H1 (cell line): ENCODE measurements at regions not wholly inside any gene's neighbourhood (a gene's known extent, or its start where the extent isn't known, plus 50 kb on each side); places are given as distances from the start of the nearest gene placed in this dataset.

ENCODE experiments used
- CTCF ChIA-PET: fragments of 300-600 bp; sonication (Branson Sonifier 250); formaldehyde crosslinking; loops from one replicate; lab custom pipeline; 2021; ENCODE audit not compliant: partially characterized antibody; lab: Charles Lee
- POLR2A ChIA-PET: fragments of 300-600 bp; sonication (Branson Sonifier 250); formaldehyde crosslinking; loops from one replicate; lab custom pipeline; 2021; ENCODE audit warnings: inconsistent platforms; ENCODE audit not compliant: partially characterized antibody; lab: Charles Lee
- DNase-seq, 2 experiments: peaks; one replicate each; pipeline versions ENCODE4 v3.0.0 to v3.0.0-alpha.2; 2010 to 2022; ENCODE audit warnings: low spot score in 2 of 2, low read depth in 1 of 2, mixed read lengths in 1 of 2
- FAIRE-seq: peaks from 2 replicates; lab custom pipeline; 2011; peaks lifted over from hg19 to GRCh38; lab: Jason Lieb, UNC
- H2AFZ ChIP-seq: 2 replicates; pipeline ENCODE4 v1.8.1; 2012; ENCODE audit warnings: low read length, inconsistent platforms
- H2AK5ac ChIP-seq: 2 replicates; pipeline ENCODE4 v1.6.1; 2013; ENCODE audit warnings: low read depth, low read length
- H2BK120ac ChIP-seq: replicated peaks from 2 replicates; pipeline ENCODE3; 2013; ENCODE audit warnings: low read depth, low read length, inconsistent platforms
- H2BK12ac ChIP-seq: 2 replicates; pipeline ENCODE4 v1.6.1; 2013; ENCODE audit warnings: low read depth, low read length
- H2BK15ac ChIP-seq: 2 replicates; pipeline ENCODE4 v1.6.1; 2013; ENCODE audit warnings: low read length
- H2BK20ac ChIP-seq: 2 replicates; pipeline ENCODE4 v1.6.1; 2013; ENCODE audit warnings: low read length
- H2BK5ac ChIP-seq: 2 replicates; pipeline ENCODE4 v1.6.1; 2013; ENCODE audit warnings: low read depth, low read length
- H3K14ac ChIP-seq: 2 replicates; pipeline ENCODE4 v1.6.1; 2013; ENCODE audit warnings: inconsistent platforms; ENCODE audit not compliant: insufficient read length
- H3K18ac ChIP-seq: 2 replicates; pipeline ENCODE4 v1.6.1; 2013; ENCODE audit warnings: low read length; ENCODE audit errors: extremely low read depth
- H3K23ac ChIP-seq: 2 replicates; pipeline ENCODE4 v1.6.1; 2013; ENCODE audit warnings: inconsistent platforms; ENCODE audit not compliant: insufficient read length
- H3K23me2 ChIP-seq: 2 replicates; pipeline ENCODE4 v1.6.1; 2013; ENCODE audit warnings: low read depth, low read length
- H3K27ac ChIP-seq: 2 replicates; pipeline ENCODE4 v1.6.1; 2011; ENCODE audit warnings: low read depth, low read length, inconsistent platforms
- H3K27me3 ChIP-seq, 4 experiments: replicated peaks in 1 of 4; 1 replicate in 1 of 4; 2 replicates in 3 of 4; pipeline versions ENCODE4 v1.6.1 to v1.8.1; 2011 to 2013; ENCODE audit warnings: low read length in 3 of 4, mild to moderate bottlenecking in 3 of 4, inconsistent platforms in 2 of 4, mixed read lengths in 2 of 4, moderate library complexity in 1 of 4; ENCODE audit not compliant: control insufficient read depth in 3 of 4, insufficient read depth in 3 of 4; ENCODE audit errors: extremely low read depth in 1 of 4
- H3K36me3 ChIP-seq, 4 experiments: 2 replicates each; pipeline versions ENCODE4 v1.6.1 to v1.8.1; 2011 to 2013; ENCODE audit warnings: mild to moderate bottlenecking in 4 of 4, low read length in 3 of 4, moderate library complexity in 2 of 4, control low read depth in 1 of 4, inconsistent platforms in 1 of 4; ENCODE audit not compliant: insufficient read depth in 4 of 4, control insufficient read depth in 2 of 4
- H3K4ac ChIP-seq: replicated peaks from 2 replicates; pipeline ENCODE3; 2013; ENCODE audit warnings: low read length, low read depth, mixed read lengths, inconsistent platforms; ENCODE audit not compliant: insufficient read length
- H3K4me1 ChIP-seq, 4 experiments: replicated peaks in 1 of 4; 1 replicate in 1 of 4; 2 replicates in 3 of 4; pipeline versions ENCODE4 v1.6.1 to v1.8.1; 2011 to 2013; ENCODE audit warnings: low read length in 3 of 4, inconsistent platforms in 2 of 4, mixed read lengths in 1 of 4; ENCODE audit not compliant: insufficient read depth in 4 of 4, control insufficient read depth in 3 of 4
- H3K4me2 ChIP-seq, 2 experiments: 2 replicates each; pipeline versions ENCODE4 v1.6.1 to v1.8.1; 2011 to 2013; ENCODE audit warnings: low read depth in 2 of 2, low read length in 2 of 2, control low read depth in 1 of 2, inconsistent platforms in 1 of 2, mild to moderate bottlenecking in 1 of 2; ENCODE audit not compliant: insufficient read depth in 1 of 2
- H3K4me3 ChIP-seq, 4 experiments: fragments of 200-600, 300-600 bp in 1 of 4; sonication (generic), shearing (Covaris generic), sonication (Bioruptor Twin) in 1 of 4; 2 replicates each; pipeline versions ENCODE4 v1.5.1 to v1.8.1; 2011 to 2016; ENCODE audit warnings: low read length in 4 of 4, low read depth in 3 of 4, control low read depth in 2 of 4, inconsistent platforms in 2 of 4, mild to moderate bottlenecking in 2 of 4, mixed read lengths in 1 of 4, moderate library complexity in 1 of 4; ENCODE audit not compliant: insufficient read depth in 2 of 4; ENCODE audit errors: extremely low read depth in 1 of 4
- H3K56ac ChIP-seq: replicated peaks from 2 replicates; pipeline ENCODE3; 2013; ENCODE audit warnings: low read depth, mild to moderate bottlenecking, mixed read lengths, low read length, inconsistent platforms; ENCODE audit not compliant: insufficient read length
- H3K79me1 ChIP-seq: 2 replicates; pipeline ENCODE4 v1.6.1; 2013; ENCODE audit warnings: low read depth, low read length, control low read depth
- H3K79me2 ChIP-seq, 2 experiments: 2 replicates each; pipeline versions ENCODE4 v1.6.1 to v1.8.1; 2012 to 2013; ENCODE audit warnings: low read length in 2 of 2, mild to moderate bottlenecking in 2 of 2, inconsistent platforms in 1 of 2; ENCODE audit not compliant: insufficient read depth in 2 of 2, control insufficient read depth in 1 of 2
- H3K9ac ChIP-seq, 4 experiments: replicated peaks in 1 of 4; 1 replicate in 1 of 4; 2 replicates in 3 of 4; pipeline versions ENCODE4 v1.6.1 to v1.8.1; 2011 to 2013; ENCODE audit warnings: low read depth in 3 of 4, low read length in 3 of 4, control low read depth in 2 of 4, mild to moderate bottlenecking in 2 of 4, moderate library complexity in 2 of 4, inconsistent platforms in 1 of 4; ENCODE audit errors: extremely low read depth in 1 of 4
- H3K9me3 ChIP-seq, 2 experiments: 2 replicates each; pipeline versions ENCODE4 v1.6.1 to v1.8.1; 2012 to 2013; ENCODE audit warnings: mild to moderate bottlenecking in 2 of 2, moderate library complexity in 2 of 2, control low read depth in 1 of 2, inconsistent platforms in 1 of 2, low read depth in 1 of 2, low read length in 1 of 2, mixed read lengths in 1 of 2; ENCODE audit not compliant: insufficient read depth in 2 of 2
- H4K20me1 ChIP-seq, 2 experiments: replicated peaks in 1 of 2; 2 replicates each; pipeline versions ENCODE3 to v1.8.1; 2011 to 2013; ENCODE audit warnings: inconsistent platforms in 2 of 2, low read length in 2 of 2, mild to moderate bottlenecking in 1 of 2; ENCODE audit not compliant: insufficient read depth in 2 of 2, control insufficient read depth in 1 of 2
- H4K5ac ChIP-seq: 2 replicates; pipeline ENCODE4 v1.6.1; 2013; ENCODE audit warnings: low read length, low read depth, mixed read lengths, inconsistent platforms; ENCODE audit not compliant: insufficient read length
- H4K8ac ChIP-seq: 2 replicates; pipeline ENCODE4 v1.8.0; 2013; ENCODE audit warnings: mild to moderate bottlenecking, moderate library complexity, low read length, inconsistent platforms; ENCODE audit not compliant: insufficient read depth; ENCODE audit errors: extremely low read depth
- H4K91ac ChIP-seq: replicated peaks from 2 replicates; pipeline ENCODE3; 2013; ENCODE audit warnings: low read length, mixed read lengths, inconsistent platforms; ENCODE audit not compliant: insufficient read length
- BRCA1 ChIP-seq: IDR thresholded peaks from 2 replicates; pipeline ENCODE4 v1.6.1; 2012; ENCODE audit warnings: low read depth, low read length, improper control_type of control experiment
- CEBPB ChIP-seq: IDR thresholded peaks from 2 replicates; pipeline ENCODE4 v1.6.1; 2012; ENCODE audit warnings: low read depth, low read length
- EGR1 ChIP-seq: IDR thresholded peaks from 2 replicates; pipeline ENCODE4 v1.6.1; 2011; ENCODE audit warnings: low read depth, low read length, borderline replicate concordance
- EZH2 ChIP-seq: fragments of 200-600 bp; sonication (generic); IDR thresholded peaks from 2 replicates; pipeline ENCODE4 v1.7.1; 2012; ENCODE audit warnings: low read depth, mild to moderate bottlenecking, moderate library complexity, low read length, inconsistent platforms; ENCODE audit not compliant: severe bottlenecking
- KDM1A ChIP-seq: fragments of 200-600, 300-600 bp; sonication (generic); IDR thresholded peaks from 2 replicates; pipeline ENCODE4 v1.7.1; 2016; ENCODE audit warnings: mild to moderate bottlenecking, low read length, borderline replicate concordance
- POLR2AphosphoS5 ChIP-seq: IDR thresholded peaks from 2 replicates; pipeline ENCODE4 v1.6.1; 2011; ENCODE audit warnings: low read depth, low read length
- RBBP5 ChIP-seq: IDR thresholded peaks from 2 replicates; pipeline ENCODE4 v1.7.1; 2012; ENCODE audit warnings: low read depth, mild to moderate bottlenecking, inconsistent platforms, low read length, moderate library complexity, borderline replicate concordance
- RXRA ChIP-seq: IDR thresholded peaks from 2 replicates; pipeline ENCODE4 v1.6.1; 2011; ENCODE audit warnings: low read depth, mild to moderate bottlenecking, low read length, moderate library complexity; ENCODE audit not compliant: insufficient read depth
- SIX5 ChIP-seq: IDR thresholded peaks from 2 replicates; pipeline ENCODE4 v1.6.1; 2011; ENCODE audit warnings: mild to moderate bottlenecking, low read depth, low read length
- SP4 ChIP-seq: IDR thresholded peaks from 2 replicates; pipeline ENCODE4 v1.6.1; 2012; ENCODE audit warnings: low read length, inconsistent platforms
- TAF7 ChIP-seq: optimal IDR thresholded peaks from 2 replicates; pipeline ENCODE3; 2011; ENCODE audit warnings: low read depth, mild to moderate bottlenecking, inconsistent platforms, low read length, moderate library complexity, borderline replicate concordance
- TBP ChIP-seq: IDR thresholded peaks from 2 replicates; pipeline ENCODE4 v1.6.1; 2011; ENCODE audit warnings: low read depth, low read length, improper control_type of control experiment
- WGBS, 2 experiments: shearing (Covaris generic) in 1 of 2; methylation state at CpG; one replicate each; pipeline versions ENCODE4 v1.1.6 to v1.1.7; 2013 to 2015; ENCODE audit warnings: low lambda C conversion rate in 2 of 2, mixed read lengths in 2 of 2, inconsistent platforms in 1 of 2, low coverage in 1 of 2, missing lambda C conversion rate in 1 of 2; ENCODE audit not compliant: insufficient replicate concordance in 2 of 2, insufficient coverage in 1 of 2, insufficient read length in 1 of 2; ENCODE audit errors: extremely low coverage in 1 of 2, missing lambda C conversion rate in 1 of 2; 5-methylcytosine and 5-hydroxymethylcytosine counted together
- TF ChIP-seq, protein P1 (sequence below): IDR thresholded peaks from 2 replicates; pipeline ENCODE4 v1.6.1; 2012; ENCODE audit warnings: inconsistent platforms
- TF ChIP-seq, protein P2 (sequence below): IDR thresholded peaks from 2 replicates; pipeline ENCODE4 v1.6.1; 2012; ENCODE audit warnings: inconsistent platforms

GRCh38 chr12:4119157-4119761, 154.3 kb upstream of the CCND2 start:
- FAIRE-seq, result no peak
- TF ChIP-seq TBP, result no peak
- no peak for TF ChIP-seq CEBPB
- TF ChIP-seq, protein P1, sequence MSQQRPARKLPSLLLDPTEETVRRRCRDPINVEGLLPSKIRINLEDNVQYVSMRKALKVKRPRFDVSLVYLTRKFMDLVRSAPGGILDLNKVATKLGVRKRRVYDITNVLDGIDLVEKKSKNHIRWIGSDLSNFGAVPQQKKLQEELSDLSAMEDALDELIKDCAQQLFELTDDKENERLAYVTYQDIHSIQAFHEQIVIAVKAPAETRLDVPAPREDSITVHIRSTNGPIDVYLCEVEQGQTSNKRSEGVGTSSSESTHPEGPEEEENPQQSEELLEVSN, result no peak
- TF ChIP-seq BRCA1, result no peak
- TF ChIP-seq EGR1, result no peak
- no peak for TF ChIP-seq TAF7
- no peak for TF ChIP-seq POLR2AphosphoS5
- TF ChIP-seq SIX5, result no peak
- TF ChIP-seq, protein P2, sequence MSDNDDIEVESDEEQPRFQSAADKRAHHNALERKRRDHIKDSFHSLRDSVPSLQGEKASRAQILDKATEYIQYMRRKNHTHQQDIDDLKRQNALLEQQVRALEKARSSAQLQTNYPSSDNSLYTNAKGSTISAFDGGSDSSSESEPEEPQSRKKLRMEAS, result no peak
- no peak for TF ChIP-seq KDM1A
- TF ChIP-seq SP4, result no peak
- TF ChIP-seq RBBP5, result no peak
- no peak for TF ChIP-seq RXRA
- no peak for TF ChIP-seq EZH2

More at GRCh38 chr12:4119157-4119761, 154.3 kb upstream of the CCND2 start:
- H2AK5ac ChIP-seq, result no peak overlapping the region
- H3K4me1 ChIP-seq, result peaks cover 5 to 10% (median 7%) of the 10 kb centered on the region in 4 experiments
- H3K18ac ChIP-seq, result no peak overlapping the region
- DNase-seq, result peak in 1 of 2 experiments; percentile 22
- no peak overlapping the region for H2BK5ac ChIP-seq
- H4K5ac ChIP-seq, result no peak overlapping the region
- no peaks in the 10 kb centered on the region for H3K27me3 ChIP-seq
- no peak overlapping the region for H3K4me2 ChIP-seq
- H2BK120ac ChIP-seq, result no peak overlapping the region
- ChIA-PET POLR2A (interaction anchor here (0.9 to 10.1 kb wide), 2 partner anchors 15 to 158 kb away, joined by 3 to 58 read pairs; no protein-coding TSS in a partner anchor), CTCF (interaction anchor here (0.5 to 6.6 kb wide), 2 partner anchors 12 to 128 kb away, joined by 4 to 44 read pairs; no protein-coding TSS in a partner anchor)
- no peak overlapping the region for H3K56ac ChIP-seq
- H3K23ac ChIP-seq, result no peak overlapping the region
- no peaks in the 10 kb centered on the region for H3K36me3 ChIP-seq
- WGBS, 2 experiments, result 94% methylated on average over 7 of the region's 7 CpGs; no CpG with 5 or more reads in 1 of the 2 experiments
- no peak overlapping the region for H2BK12ac ChIP-seq
- no peaks in the 10 kb centered on the region for H3K9me3 ChIP-seq
- H3K4ac ChIP-seq, result no peak overlapping the region
- no peaks in the 10 kb centered on the region for H4K20me1 ChIP-seq
- no peak overlapping the region for H2BK15ac ChIP-seq
- no peak overlapping the region for H3K27ac ChIP-seq
- H2AFZ ChIP-seq, result no peak overlapping the region
- no peak overlapping the region for H4K91ac ChIP-seq
- no peak overlapping the region for H2BK20ac ChIP-seq
- no peaks in the 10 kb centered on the region for H3K79me1 ChIP-seq
- no peak overlapping the region for H3K14ac ChIP-seq
- H3K79me2 ChIP-seq, result no peaks in the 10 kb centered on the region
- H3K9ac ChIP-seq, result no peak overlapping the region
- peaks cover 1% of the 10 kb centered on the region; the same call in 1 of the 2 replicates for H3K23me2 ChIP-seq
- no peak overlapping the region for H4K8ac ChIP-seq
- no peak overlapping the region for H3K4me3 ChIP-seq
